ENCODE measurements at regions not wholly inside any gene's neighbourhood (a gene's known extent, or its start where the extent isn't known, plus 50 kb on each side); places are given as distances from the start of the nearest gene placed in this dataset.
A peak's percentile ranks its signal among the peaks of the same experiment; 100 is the strongest.
"Not testable (repeated sequence)": the region's sequence is repeated elsewhere in the genome, so short reads cannot be mapped to it uniquely, and the experiment has no call there.

DNA sequence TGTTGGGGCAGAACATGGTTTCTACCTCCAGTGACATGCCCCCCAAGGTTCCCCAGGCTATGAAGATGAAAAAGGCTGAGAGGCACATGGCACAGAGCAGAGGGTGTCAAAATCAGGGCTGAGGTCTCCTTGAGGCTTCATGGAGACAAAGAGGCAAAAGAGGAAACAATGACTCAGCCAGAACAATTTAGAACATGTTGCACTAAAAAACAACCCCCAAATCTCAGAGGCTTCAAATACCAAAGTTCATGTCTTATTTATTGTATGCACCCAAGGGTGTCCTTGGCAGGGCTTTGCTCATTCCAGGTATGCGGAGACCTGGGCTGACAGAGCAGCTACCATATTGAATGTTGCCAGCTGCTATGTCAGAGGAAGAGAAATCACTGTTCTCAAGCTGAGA lies 964.1 kb downstream of the GRID1 start:
- Mint-ChIP-seq H3K36me3 (peaks cover 2% of the 10 kb centered on the region; the same call in 1 of the 2 replicates), H3K27me3 (ENCODE audit: low read depth) (no peaks in the 10 kb centered on the region), H3K4me1 (peaks cover 13% of the 10 kb centered on the region), H3K4me3 (no peak overlapping the region), H3K27ac (no peak overlapping the region), H3K9me3 (peaks cover 5% of the 10 kb centered on the region)
- ATAC-seq (no peak), DNase-seq (ENCODE audit: low spot score) (no peak)
- ChIA-PET CTCF (no interaction called here), POLR2A (no interaction called here)
- TF ChIP-seq NR1H2 (CRISPR knock-in tag; IDR thresholded peaks at IDR 0.05) (no peak), ATF1 (CRISPR knock-in tag; IDR thresholded peaks at IDR 0.05) (no peak), GTF2I (CRISPR knock-in tag; conservative IDR thresholded peaks at IDR 0.05) (no peak)

DNA sequence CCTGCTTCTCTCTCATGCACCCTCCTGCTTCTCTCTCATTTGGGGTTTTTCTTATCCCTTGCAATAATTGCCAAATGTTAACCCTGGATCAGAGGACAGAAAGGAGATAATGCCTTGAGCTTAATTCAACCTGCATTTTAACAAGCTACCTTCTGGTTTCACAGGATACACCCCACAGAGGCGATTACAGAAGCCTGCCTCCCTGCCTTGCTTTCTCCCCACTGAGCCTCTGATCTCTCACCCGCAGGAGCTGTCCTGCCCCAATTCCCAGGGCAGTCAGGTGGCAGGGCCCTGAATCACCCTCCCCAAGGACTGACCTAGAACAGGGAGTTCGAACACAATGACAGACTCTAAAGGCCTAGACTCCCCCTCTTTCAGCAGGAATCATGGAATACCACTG lies 959.5 kb downstream of the GRID1 start:
- Mint-ChIP-seq H3K27ac (peak overlapping the region; percentile 64), H3K27me3 (ENCODE audit: low read depth) (peaks cover 10% of the 10 kb centered on the region), H3K4me3 (no peak overlapping the region), H3K4me1 (peaks cover 17% of the 10 kb centered on the region), H3K36me3 (peaks cover 14% of the 10 kb centered on the region), H3K9me3 (peaks cover 32% of the 10 kb centered on the region)
- peak; percentile 87 for ATAC-seq
- CTCF ChIA-PET = interaction anchor here (1.1 kb wide), 1 partner anchor 108 kb away, joined by 4 read pairs; no protein-coding TSS in a partner anchor
- POLR2A ChIA-PET = no interaction called here
- no peak for DNase-seq (ENCODE audit: low spot score)
- TF ChIP-seq, protein P1, sequence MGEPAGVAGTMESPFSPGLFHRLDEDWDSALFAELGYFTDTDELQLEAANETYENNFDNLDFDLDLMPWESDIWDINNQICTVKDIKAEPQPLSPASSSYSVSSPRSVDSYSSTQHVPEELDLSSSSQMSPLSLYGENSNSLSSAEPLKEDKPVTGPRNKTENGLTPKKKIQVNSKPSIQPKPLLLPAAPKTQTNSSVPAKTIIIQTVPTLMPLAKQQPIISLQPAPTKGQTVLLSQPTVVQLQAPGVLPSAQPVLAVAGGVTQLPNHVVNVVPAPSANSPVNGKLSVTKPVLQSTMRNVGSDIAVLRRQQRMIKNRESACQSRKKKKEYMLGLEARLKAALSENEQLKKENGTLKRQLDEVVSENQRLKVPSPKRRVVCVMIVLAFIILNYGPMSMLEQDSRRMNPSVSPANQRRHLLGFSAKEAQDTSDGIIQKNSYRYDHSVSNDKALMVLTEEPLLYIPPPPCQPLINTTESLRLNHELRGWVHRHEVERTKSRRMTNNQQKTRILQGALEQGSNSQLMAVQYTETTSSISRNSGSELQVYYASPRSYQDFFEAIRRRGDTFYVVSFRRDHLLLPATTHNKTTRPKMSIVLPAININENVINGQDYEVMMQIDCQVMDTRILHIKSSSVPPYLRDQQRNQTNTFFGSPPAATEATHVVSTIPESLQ (CRISPR knock-in tag; IDR thresholded peaks at IDR 0.05) = no peak
- TF ChIP-seq KAT7 (CRISPR knock-in tag; IDR thresholded peaks at IDR 0.05; ENCODE audit: borderline replicate concordance) (no peak), ETV6 (CRISPR knock-in tag; IDR thresholded peaks at IDR 0.05) (peak; percentile 34; the same call in 1 of the 2 replicates), ZNF423 (CRISPR knock-in tag; IDR thresholded peaks at IDR 0.05) (peak; percentile 5; the same call in 1 of the 2 replicates), TCF7 (CRISPR knock-in tag; IDR thresholded peaks at IDR 0.05; ENCODE audit: low read depth) (no peak), NFATC4 (CRISPR knock-in tag; IDR thresholded peaks at IDR 0.05) (no peak)
- TF ChIP-seq, protein P2, sequence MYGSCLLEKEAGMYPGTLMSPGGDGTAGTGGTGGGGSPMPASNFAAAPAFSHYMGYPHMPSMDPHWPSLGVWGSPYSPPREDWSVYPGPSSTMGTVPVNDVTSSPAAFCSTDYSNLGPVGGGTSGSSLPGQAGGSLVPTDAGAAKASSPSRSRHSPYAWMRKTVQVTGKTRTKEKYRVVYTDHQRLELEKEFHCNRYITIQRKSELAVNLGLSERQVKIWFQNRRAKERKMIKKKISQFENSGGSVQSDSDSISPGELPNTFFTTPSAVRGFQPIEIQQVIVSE (CRISPR knock-in tag; IDR thresholded peaks at IDR 0.05; ENCODE audit: borderline replicate concordance) = no peak
- TF ChIP-seq, protein P3, sequence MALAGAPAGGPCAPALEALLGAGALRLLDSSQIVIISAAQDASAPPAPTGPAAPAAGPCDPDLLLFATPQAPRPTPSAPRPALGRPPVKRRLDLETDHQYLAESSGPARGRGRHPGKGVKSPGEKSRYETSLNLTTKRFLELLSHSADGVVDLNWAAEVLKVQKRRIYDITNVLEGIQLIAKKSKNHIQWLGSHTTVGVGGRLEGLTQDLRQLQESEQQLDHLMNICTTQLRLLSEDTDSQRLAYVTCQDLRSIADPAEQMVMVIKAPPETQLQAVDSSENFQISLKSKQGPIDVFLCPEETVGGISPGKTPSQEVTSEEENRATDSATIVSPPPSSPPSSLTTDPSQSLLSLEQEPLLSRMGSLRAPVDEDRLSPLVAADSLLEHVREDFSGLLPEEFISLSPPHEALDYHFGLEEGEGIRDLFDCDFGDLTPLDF (CRISPR knock-in tag; IDR thresholded peaks at IDR 0.05) = no peak

DNA sequence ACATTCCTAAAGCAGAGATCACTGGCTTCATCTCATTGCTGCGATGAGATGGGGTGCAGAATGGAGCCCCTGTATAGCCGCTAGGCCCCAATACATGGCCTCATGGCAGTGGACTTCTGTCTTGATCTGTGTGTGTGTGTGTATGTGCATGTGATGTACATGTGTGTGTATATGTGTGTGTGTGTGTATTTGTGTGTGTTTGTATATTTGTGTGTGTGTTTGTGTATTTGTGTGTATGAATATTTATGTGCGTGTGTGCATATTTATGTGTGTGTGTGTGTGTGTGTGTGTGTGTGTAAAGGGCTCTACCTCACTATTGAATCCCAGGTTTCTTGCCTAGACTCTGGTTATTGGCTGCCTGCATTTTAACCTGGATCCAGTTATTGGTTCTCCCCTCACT lies 958.2 kb downstream of the GRID1 start:
- no peak overlapping the region for H3K27ac Mint-ChIP-seq

DNA sequence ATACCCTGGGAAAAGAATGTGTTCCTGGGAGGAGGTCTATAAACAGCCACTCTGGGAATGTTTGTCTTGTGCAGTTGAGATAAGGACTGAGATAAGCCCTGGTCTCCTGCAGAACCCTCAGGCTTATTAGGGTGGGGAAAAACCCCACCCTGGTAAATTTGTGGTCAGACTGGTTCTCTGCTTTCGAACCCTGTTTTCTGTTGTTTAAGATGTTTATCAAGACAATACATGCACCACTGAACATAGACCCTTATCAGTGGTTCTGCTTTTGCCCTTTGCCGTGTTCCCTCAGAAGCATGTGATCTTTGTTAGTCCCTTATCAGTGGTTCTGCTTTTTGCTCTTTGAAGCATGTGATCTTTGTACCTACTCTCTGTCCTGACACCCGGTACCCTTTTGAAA lies 956.0 kb downstream of the GRID1 start:
- Mint-ChIP-seq H3K36me3 (peaks cover 12% of the 10 kb centered on the region), H3K4me1 (peaks cover 26% of the 10 kb centered on the region), H3K9me3 (peaks cover 29% of the 10 kb centered on the region)
- H3K27me3 Mint-ChIP-seq (ENCODE audit: low read depth); ATAC-seq; CTCF ChIA-PET; POLR2A ChIA-PET; H3K4me3 Mint-ChIP-seq; DNase-seq (ENCODE audit: low spot score); H3K27ac Mint-ChIP-seq: not testable (repeated sequence)

More for the DNA sequence above, 958.2 kb downstream of the GRID1 start:
- TF ChIP-seq, protein P4, sequence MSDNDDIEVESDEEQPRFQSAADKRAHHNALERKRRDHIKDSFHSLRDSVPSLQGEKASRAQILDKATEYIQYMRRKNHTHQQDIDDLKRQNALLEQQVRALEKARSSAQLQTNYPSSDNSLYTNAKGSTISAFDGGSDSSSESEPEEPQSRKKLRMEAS (CRISPR knock-in tag; IDR thresholded peaks at IDR 0.05) = no peak
- TF ChIP-seq, protein P5, sequence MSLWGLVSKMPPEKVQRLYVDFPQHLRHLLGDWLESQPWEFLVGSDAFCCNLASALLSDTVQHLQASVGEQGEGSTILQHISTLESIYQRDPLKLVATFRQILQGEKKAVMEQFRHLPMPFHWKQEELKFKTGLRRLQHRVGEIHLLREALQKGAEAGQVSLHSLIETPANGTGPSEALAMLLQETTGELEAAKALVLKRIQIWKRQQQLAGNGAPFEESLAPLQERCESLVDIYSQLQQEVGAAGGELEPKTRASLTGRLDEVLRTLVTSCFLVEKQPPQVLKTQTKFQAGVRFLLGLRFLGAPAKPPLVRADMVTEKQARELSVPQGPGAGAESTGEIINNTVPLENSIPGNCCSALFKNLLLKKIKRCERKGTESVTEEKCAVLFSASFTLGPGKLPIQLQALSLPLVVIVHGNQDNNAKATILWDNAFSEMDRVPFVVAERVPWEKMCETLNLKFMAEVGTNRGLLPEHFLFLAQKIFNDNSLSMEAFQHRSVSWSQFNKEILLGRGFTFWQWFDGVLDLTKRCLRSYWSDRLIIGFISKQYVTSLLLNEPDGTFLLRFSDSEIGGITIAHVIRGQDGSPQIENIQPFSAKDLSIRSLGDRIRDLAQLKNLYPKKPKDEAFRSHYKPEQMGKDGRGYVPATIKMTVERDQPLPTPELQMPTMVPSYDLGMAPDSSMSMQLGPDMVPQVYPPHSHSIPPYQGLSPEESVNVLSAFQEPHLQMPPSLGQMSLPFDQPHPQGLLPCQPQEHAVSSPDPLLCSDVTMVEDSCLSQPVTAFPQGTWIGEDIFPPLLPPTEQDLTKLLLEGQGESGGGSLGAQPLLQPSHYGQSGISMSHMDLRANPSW (CRISPR knock-in tag; conservative IDR thresholded peaks at IDR 0.05; ENCODE audit: low read depth) = no peak
- TF ChIP-seq SMAD3 (CRISPR knock-in tag; IDR thresholded peaks at IDR 0.05; ENCODE audit: borderline replicate concordance) (no peak), OVOL2 (CRISPR knock-in tag; IDR thresholded peaks at IDR 0.05; ENCODE audit: borderline replicate concordance) (no peak)
- TF ChIP-seq, protein P6, sequence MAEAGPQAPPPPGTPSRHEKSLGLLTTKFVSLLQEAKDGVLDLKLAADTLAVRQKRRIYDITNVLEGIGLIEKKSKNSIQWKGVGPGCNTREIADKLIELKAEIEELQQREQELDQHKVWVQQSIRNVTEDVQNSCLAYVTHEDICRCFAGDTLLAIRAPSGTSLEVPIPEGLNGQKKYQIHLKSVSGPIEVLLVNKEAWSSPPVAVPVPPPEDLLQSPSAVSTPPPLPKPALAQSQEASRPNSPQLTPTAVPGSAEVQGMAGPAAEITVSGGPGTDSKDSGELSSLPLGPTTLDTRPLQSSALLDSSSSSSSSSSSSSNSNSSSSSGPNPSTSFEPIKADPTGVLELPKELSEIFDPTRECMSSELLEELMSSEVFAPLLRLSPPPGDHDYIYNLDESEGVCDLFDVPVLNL (CRISPR knock-in tag; IDR thresholded peaks at IDR 0.05; ENCODE audit: borderline replicate concordance, low read depth) = no peak
- TF ChIP-seq, protein P2 (CRISPR knock-in tag; IDR thresholded peaks at IDR 0.05; ENCODE audit: borderline replicate concordance) = no peak
- Mint-ChIP-seq H3K36me3 (peaks cover 14% of the 10 kb centered on the region), H3K4me3 (no peak overlapping the region), H3K4me1 (peaks cover 22% of the 10 kb centered on the region), H3K9me3 (peaks cover 32% of the 10 kb centered on the region), H3K27me3 (ENCODE audit: low read depth) (peaks cover 10% of the 10 kb centered on the region)
- DNase-seq (ENCODE audit: low spot score) = no peak
- POLR2A ChIA-PET = no interaction called here
- no peak for ATAC-seq
- CTCF ChIA-PET = no interaction called here

All from WTC11 (cell line).